ENCODE measurements at regions not wholly inside any gene's neighbourhood (a gene's known extent, or its start where the extent isn't known, plus 50 kb on each side); places are given as distances from the start of the nearest gene placed in this dataset.

- TF ChIP-seq FOXM1 (IDR thresholded peaks at IDR 0.05; ENCODE audit: borderline replicate concordance, low read depth) (no peak), TCF12 (IDR thresholded peaks at IDR 0.05; ENCODE audit: low read depth) (no peak), CEBPB (IDR thresholded peaks at IDR 0.05) (no peak), TAF1 (IDR thresholded peaks at IDR 0.05; ENCODE audit: low read depth) (no peak)
Measured at GRCh38 chr4:110769578-110769977, 146.7 kb upstream of the PITX2 start.

DNA sequence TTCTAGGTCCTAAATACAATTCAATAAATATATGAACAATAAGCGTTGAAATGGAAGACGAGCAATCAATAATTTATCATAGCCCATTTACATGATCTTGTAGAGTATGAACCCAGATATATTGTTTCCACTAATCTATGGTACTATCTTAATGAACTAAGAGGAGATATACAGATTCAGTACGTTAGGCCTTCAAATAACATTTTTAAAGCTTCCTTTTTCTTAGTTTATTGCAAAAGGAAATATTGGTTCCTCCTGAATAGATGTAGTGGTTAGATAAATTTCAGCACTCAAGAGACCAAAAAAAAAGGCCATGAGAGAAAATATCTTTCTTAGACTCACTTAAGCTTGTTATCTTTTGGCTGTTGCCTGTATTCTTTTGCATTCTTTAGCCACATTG, 147.5 kb upstream of the PITX2 start:
- TF ChIP-seq RAD21 (IDR thresholded peaks at IDR 0.05; ENCODE audit: low read depth): no peak
- no peak for TF ChIP-seq MAX (IDR thresholded peaks at IDR 0.05)
- TF ChIP-seq ZBTB7A (IDR thresholded peaks at IDR 0.05; ENCODE audit: low read depth): no peak
- no peak for TF ChIP-seq YY1 (IDR thresholded peaks at IDR 0.05; ENCODE audit: low read depth)
- TF ChIP-seq EP300 (IDR thresholded peaks at IDR 0.05; ENCODE audit: borderline replicate concordance): no peak
- TF ChIP-seq TAF1 (IDR thresholded peaks at IDR 0.05; ENCODE audit: low read depth): no peak
- TF ChIP-seq EGR1 (IDR thresholded peaks at IDR 0.05): no peak
- TF ChIP-seq CREB1 (IDR thresholded peaks at IDR 0.05; ENCODE audit: low read depth): no peak
- TF ChIP-seq TEAD4 (IDR thresholded peaks at IDR 0.05): no peak
- no peak for TF ChIP-seq NFIC (IDR thresholded peaks at IDR 0.05)

- TF ChIP-seq EP300 (IDR thresholded peaks at IDR 0.05; ENCODE audit: borderline replicate concordance): no peak
- no peak for TF ChIP-seq CREB1 (IDR thresholded peaks at IDR 0.05; ENCODE audit: low read depth)
- TF ChIP-seq, protein P1, sequence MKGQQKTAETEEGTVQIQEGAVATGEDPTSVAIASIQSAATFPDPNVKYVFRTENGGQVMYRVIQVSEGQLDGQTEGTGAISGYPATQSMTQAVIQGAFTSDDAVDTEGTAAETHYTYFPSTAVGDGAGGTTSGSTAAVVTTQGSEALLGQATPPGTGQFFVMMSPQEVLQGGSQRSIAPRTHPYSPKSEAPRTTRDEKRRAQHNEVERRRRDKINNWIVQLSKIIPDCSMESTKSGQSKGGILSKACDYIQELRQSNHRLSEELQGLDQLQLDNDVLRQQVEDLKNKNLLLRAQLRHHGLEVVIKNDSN (IDR thresholded peaks at IDR 0.05): no peak
Measured at GRCh38 chr4:110778521-110778920, 155.6 kb upstream of the PITX2 start.

- TF ChIP-seq, protein P1 (IDR thresholded peaks at IDR 0.05): no peak
- TF ChIP-seq YY1 (IDR thresholded peaks at IDR 0.05; ENCODE audit: low read depth) (no peak), CEBPB (IDR thresholded peaks at IDR 0.05) (no peak), EGR1 (IDR thresholded peaks at IDR 0.05) (no peak), TCF12 (IDR thresholded peaks at IDR 0.05; ENCODE audit: low read depth) (no peak), REST (IDR thresholded peaks at IDR 0.05; ENCODE audit: low read depth) (no peak), TEAD4 (IDR thresholded peaks at IDR 0.05) (no peak), EP300 (IDR thresholded peaks at IDR 0.05; ENCODE audit: borderline replicate concordance) (no peak), FOXM1 (IDR thresholded peaks at IDR 0.05; ENCODE audit: borderline replicate concordance, low read depth) (no peak), NFIC (IDR thresholded peaks at IDR 0.05) (no peak), ZBTB7A (IDR thresholded peaks at IDR 0.05; ENCODE audit: low read depth) (no peak), RAD21 (IDR thresholded peaks at IDR 0.05; ENCODE audit: low read depth) (no peak), MAX (IDR thresholded peaks at IDR 0.05) (no peak), TAF1 (IDR thresholded peaks at IDR 0.05; ENCODE audit: low read depth) (no peak)
Measured at GRCh38 chr4:110780538-110780937, 157.7 kb upstream of the PITX2 start.

- TF ChIP-seq EP300 (IDR thresholded peaks at IDR 0.05; ENCODE audit: borderline replicate concordance): no peak
- no peak for TF ChIP-seq TAF1 (IDR thresholded peaks at IDR 0.05; ENCODE audit: low read depth)
- no peak for TF ChIP-seq MAX (IDR thresholded peaks at IDR 0.05)
- no peak for TF ChIP-seq RAD21 (IDR thresholded peaks at IDR 0.05; ENCODE audit: low read depth)
- no peak for TF ChIP-seq YY1 (IDR thresholded peaks at IDR 0.05; ENCODE audit: low read depth)
- no peak for TF ChIP-seq EGR1 (IDR thresholded peaks at IDR 0.05)
- no peak for TF ChIP-seq TCF12 (IDR thresholded peaks at IDR 0.05; ENCODE audit: low read depth)
Measured at GRCh38 chr4:110781944-110782343, 159.1 kb upstream of the PITX2 start.

DNA sequence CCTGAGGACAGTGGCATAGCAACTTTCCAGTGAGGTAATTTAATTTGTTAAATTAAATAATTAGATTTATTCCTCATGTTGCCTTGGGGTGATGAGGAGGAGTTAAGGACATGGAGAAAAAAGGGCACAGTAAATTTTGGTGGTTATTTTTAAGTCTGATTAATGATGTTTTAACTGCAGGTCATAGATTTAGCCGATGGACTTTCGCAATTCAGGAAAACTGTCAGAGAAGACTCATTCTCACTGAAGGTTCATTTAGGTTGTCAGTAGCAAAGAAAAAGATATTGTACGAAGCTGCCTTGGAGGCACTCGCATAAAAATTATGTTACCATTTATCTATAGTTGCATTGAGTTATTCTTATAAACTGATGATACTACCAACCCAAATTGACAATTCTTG, 164.2 kb upstream of the PITX2 start:
- TF ChIP-seq TEAD4 (IDR thresholded peaks at IDR 0.05) (no peak), TCF12 (IDR thresholded peaks at IDR 0.05; ENCODE audit: low read depth) (no peak), EGR1 (IDR thresholded peaks at IDR 0.05) (no peak), CREB1 (IDR thresholded peaks at IDR 0.05; ENCODE audit: low read depth) (no peak), RAD21 (IDR thresholded peaks at IDR 0.05; ENCODE audit: low read depth) (no peak), EP300 (IDR thresholded peaks at IDR 0.05; ENCODE audit: borderline replicate concordance) (no peak), TAF1 (IDR thresholded peaks at IDR 0.05; ENCODE audit: low read depth) (no peak), CEBPB (IDR thresholded peaks at IDR 0.05) (no peak), ZBTB7A (IDR thresholded peaks at IDR 0.05; ENCODE audit: low read depth) (no peak), NFIC (IDR thresholded peaks at IDR 0.05) (no peak), REST (IDR thresholded peaks at IDR 0.05; ENCODE audit: low read depth) (no peak), FOXM1 (IDR thresholded peaks at IDR 0.05; ENCODE audit: borderline replicate concordance, low read depth) (no peak)
- TF ChIP-seq, protein P1 (IDR thresholded peaks at IDR 0.05): no peak

All from Ishikawa (cell line).